Muscle layer of colon (tissue), 2 donors: ENCODE measurements at regions not wholly inside any gene's neighbourhood (a gene's known extent, or its start where the extent isn't known, plus 50 kb on each side); places are given as distances from the start of the nearest gene placed in this dataset.

Experiments used
- H3K27ac ChIP-seq: one replicate; pipeline ENCODE4 v1.7.0; 2013; ENCODE audit warnings: low read depth, mild to moderate bottlenecking, low read length, moderate library complexity
- H3K27me3 ChIP-seq, 2 donors: one replicate each; pipeline ENCODE4 v1.7.0; 2013; ENCODE audit warnings: low read length in 2 of 2, mild to moderate bottlenecking in 2 of 2; ENCODE audit not compliant: insufficient read depth in 2 of 2, control insufficient read depth in 1 of 2
- H3K36me3 ChIP-seq: one replicate; pipeline ENCODE4 v1.7.0; 2013; ENCODE audit warnings: mild to moderate bottlenecking, low read length; ENCODE audit not compliant: insufficient read depth
- H3K4me1 ChIP-seq: one replicate; pipeline ENCODE4 v1.7.0; 2013; ENCODE audit warnings: mild to moderate bottlenecking, low read length; ENCODE audit not compliant: insufficient read depth
- H3K4me3 ChIP-seq, 2 donors: one replicate each; pipeline ENCODE4 v1.7.0; 2013; ENCODE audit warnings: low read length in 2 of 2, low read depth in 1 of 2, mild to moderate bottlenecking in 1 of 2, moderate library complexity in 1 of 2
- H3K9ac ChIP-seq: one replicate; pipeline ENCODE4 v1.7.0; 2013; ENCODE audit warnings: low read length
- H3K9me3 ChIP-seq: one replicate; pipeline ENCODE4 v1.7.0; 2013; ENCODE audit warnings: mild to moderate bottlenecking, low read length
- donor health status: abdominal sarcoma.
- donor health status: Adenocarcinoma of cecum.

GRCh38 chr10:75314570-75314969 lies 78.8 kb upstream of the COMTD1 start:
- Histone ChIP-seq H3K9me3 (peaks cover 3% of the 10 kb centered on the region), H3K4me1 (no peaks in the 10 kb centered on the region)

DNA sequence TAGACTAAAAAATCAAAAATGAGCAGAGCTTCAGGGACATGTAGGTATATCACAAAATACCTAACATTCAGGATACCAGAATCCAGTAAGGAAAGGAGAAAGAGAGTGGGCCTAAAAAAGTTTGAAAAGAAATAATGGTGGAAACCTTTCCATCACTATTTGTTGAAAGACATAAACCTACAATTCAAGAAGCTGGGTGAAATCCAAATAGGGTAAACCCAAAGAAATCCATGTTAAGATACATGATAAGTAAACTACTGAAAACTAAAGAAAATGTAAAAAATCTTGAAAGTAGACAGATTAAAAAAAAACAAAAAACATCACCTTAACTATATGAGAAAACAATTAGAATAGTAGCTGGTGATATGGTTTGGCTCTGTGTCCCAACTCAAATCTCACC lies 76.7 kb upstream of the COMTD1 start:
- no peak overlapping the region for H3K27ac ChIP-seq
- no peak overlapping the region for H3K4me3 ChIP-seq
- H3K27me3 ChIP-seq, result no peaks in the 10 kb centered on the region
- H3K9ac ChIP-seq, result no peak overlapping the region
- no peaks in the 10 kb centered on the region for H3K4me1 ChIP-seq
- H3K36me3 ChIP-seq, result no peaks in the 10 kb centered on the region
- H3K9me3 ChIP-seq, result peaks cover 3% of the 10 kb centered on the region

More at GRCh38 chr10:75314570-75314969, 78.8 kb upstream of the COMTD1 start:
- H3K27me3 ChIP-seq, result no peaks in the 10 kb centered on the region
- no peak overlapping the region for H3K27ac ChIP-seq
- H3K4me3 ChIP-seq, result no peak overlapping the region
- no peaks in the 10 kb centered on the region for H3K36me3 ChIP-seq
- no peak overlapping the region for H3K9ac ChIP-seq

DNA sequence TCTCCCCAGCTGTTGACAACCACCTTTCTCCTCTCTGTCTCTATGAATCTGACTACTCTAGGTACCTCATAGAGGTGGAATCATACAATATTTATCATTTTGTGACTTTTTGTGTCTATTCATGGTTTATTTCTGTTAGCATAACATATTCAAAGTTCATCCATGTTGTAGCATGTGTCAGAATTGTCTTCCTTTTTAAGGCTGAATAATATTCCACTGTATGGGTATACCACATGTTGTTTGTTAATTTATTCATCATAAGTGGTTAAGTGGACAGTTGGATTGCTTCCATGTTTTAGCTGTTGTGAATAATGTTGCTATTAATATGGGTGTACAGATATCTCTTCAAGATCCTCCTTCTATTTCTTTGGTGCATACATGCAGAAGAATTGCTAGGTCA lies 69.9 kb upstream of the COMTD1 start:
- no peak overlapping the region for H3K4me3 ChIP-seq
- H3K9me3 ChIP-seq, result no peaks in the 10 kb centered on the region
- H3K4me1 ChIP-seq, result no peaks in the 10 kb centered on the region
- H3K27ac ChIP-seq, result no peak overlapping the region
- no peaks in the 10 kb centered on the region for H3K36me3 ChIP-seq
- no peak overlapping the region for H3K9ac ChIP-seq
- no peaks in the 10 kb centered on the region for H3K27me3 ChIP-seq

- Histone ChIP-seq H3K36me3 (no peaks in the 10 kb centered on the region), H3K4me1 (no peaks in the 10 kb centered on the region), H3K9ac (no peak overlapping the region), H3K9me3 (no peaks in the 10 kb centered on the region), H3K27ac (no peak overlapping the region), H3K27me3 (no peaks in the 10 kb centered on the region), H3K4me3 (no peak overlapping the region)
Measured at GRCh38 chr10:75304741-75305390, 69.1 kb upstream of the COMTD1 start.

DNA sequence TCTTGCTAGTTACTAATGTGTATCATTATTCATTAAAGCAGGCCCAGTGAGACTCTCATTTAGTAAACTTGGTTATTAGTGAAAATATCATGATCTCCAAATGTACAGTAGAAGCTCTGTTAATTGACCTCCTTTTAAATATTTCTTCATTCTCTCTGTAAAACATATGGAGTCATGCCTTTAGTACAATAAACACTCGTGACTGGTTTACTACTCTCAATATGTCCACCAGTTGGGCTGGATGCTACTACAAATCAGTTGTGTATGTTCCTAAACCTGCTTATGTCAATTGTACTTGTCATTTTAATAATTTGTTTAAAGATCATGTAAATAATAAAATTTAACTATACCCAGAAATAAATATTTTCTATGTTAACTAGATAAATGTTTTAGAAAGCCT lies 68.6 kb upstream of the COMTD1 start:
- H3K9me3 ChIP-seq, result no peaks in the 10 kb centered on the region
- H3K4me3 ChIP-seq, result no peak overlapping the region
- no peak overlapping the region for H3K27ac ChIP-seq
- no peaks in the 10 kb centered on the region for H3K27me3 ChIP-seq
- H3K9ac ChIP-seq, result no peak overlapping the region
- H3K36me3 ChIP-seq, result no peaks in the 10 kb centered on the region
- no peaks in the 10 kb centered on the region for H3K4me1 ChIP-seq

DNA sequence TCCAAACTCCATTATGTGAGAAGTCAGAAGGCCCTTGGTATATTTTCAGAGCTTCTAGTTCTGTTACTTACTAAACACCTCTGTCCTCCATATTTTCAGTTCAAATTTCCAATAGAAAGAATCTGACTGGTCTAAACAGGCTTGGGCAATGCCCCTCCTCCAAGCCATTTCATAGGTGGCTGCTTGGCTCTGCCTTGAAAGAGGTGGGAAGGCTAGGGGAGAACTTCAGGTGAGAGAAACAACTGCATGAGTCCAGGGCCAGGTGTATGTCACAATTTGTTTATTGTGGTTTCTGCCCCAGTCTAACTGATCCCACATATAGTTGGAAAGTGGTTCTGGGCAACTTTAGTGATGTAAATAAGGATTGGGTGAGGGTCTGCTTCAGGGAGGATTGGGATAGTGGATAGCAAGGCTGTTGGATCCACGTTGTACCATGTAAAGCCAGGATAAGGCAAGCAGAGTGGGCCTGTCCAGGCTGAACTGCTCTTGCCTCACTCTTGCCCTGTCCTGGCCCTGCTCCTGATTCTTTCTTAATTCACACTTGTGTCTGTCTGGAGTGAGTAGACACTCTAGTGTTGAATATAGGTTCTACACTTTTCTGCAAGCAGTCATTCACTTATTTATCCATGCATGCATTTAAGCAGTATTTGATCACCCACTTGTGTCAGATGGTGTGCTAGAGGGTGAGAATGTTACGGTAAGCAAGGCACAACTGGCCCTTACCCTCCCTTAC lies 67.5 kb upstream of the COMTD1 start:
- H3K4me3 ChIP-seq, result no peak overlapping the region
- no peak overlapping the region for H3K27ac ChIP-seq
- no peaks in the 10 kb centered on the region for H3K9me3 ChIP-seq
- no peaks in the 10 kb centered on the region for H3K36me3 ChIP-seq
- no peaks in the 10 kb centered on the region for H3K4me1 ChIP-seq
- H3K9ac ChIP-seq, result no peak overlapping the region
- no peaks in the 10 kb centered on the region for H3K27me3 ChIP-seq

DNA sequence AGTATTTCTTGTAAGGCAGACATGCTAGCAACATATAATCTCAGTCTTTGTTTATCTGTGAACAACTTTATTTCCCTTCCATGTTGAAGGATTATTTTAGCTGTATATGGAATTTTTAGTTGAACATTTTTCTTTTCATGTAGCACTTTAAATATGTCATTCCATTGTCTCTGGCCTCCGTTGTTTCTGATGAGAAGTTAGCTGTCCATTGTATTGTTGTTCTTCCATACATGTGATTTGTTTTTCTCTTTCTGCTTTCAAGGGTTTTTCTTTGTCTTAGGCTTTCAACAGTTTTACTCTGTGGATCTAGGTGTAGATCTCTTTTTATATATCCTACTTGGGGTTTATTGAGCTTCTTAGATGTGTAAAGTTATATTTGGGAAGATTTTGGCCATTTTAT lies 66.3 kb upstream of the COMTD1 start:
- Histone ChIP-seq H3K4me1 (peaks cover 5% of the 10 kb centered on the region), H3K9me3 (no peaks in the 10 kb centered on the region)

GRCh38 chr10:75297021-75297599 lies 61.4 kb upstream of the COMTD1 start:
- peaks cover 28% of the 10 kb centered on the region for H3K4me1 ChIP-seq
- no peaks in the 10 kb centered on the region for H3K27me3 ChIP-seq
- no peak overlapping the region for H3K4me3 ChIP-seq
- H3K27ac ChIP-seq, result no peak overlapping the region
- H3K36me3 ChIP-seq, result no peaks in the 10 kb centered on the region
- no peaks in the 10 kb centered on the region for H3K9me3 ChIP-seq
- H3K9ac ChIP-seq, result no peak overlapping the region

More for the DNA sequence above, 66.3 kb upstream of the COMTD1 start:
- H3K36me3 ChIP-seq, result no peaks in the 10 kb centered on the region
- H3K9ac ChIP-seq, result no peak overlapping the region
- no peak overlapping the region for H3K27ac ChIP-seq
- no peak overlapping the region for H3K4me3 ChIP-seq
- no peaks in the 10 kb centered on the region for H3K27me3 ChIP-seq

- H3K4me3 ChIP-seq, result peak overlapping the region in 1 of 2 donors; percentile 63
- H3K9ac ChIP-seq, result peak overlapping the region; percentile 9
- H3K27ac ChIP-seq, result peak overlapping the region; percentile 93
- no peaks in the 10 kb centered on the region for H3K9me3 ChIP-seq
- H3K36me3 ChIP-seq, result no peaks in the 10 kb centered on the region
- peaks cover 28% of the 10 kb centered on the region for H3K4me1 ChIP-seq
- no peaks in the 10 kb centered on the region for H3K27me3 ChIP-seq
Measured at GRCh38 chr10:75295868-75296441, 60.2 kb upstream of the COMTD1 start.

- Histone ChIP-seq H3K4me3 (peak overlapping the region; percentile 47 to 63), H3K27ac (peak overlapping the region; percentile 93), H3K9me3 (peaks cover 6% of the 10 kb centered on the region), H3K36me3 (no peaks in the 10 kb centered on the region), H3K27me3 (no peaks in the 10 kb centered on the region), H3K9ac (peak overlapping the region; percentile 9), H3K4me1 (peaks cover 28% of the 10 kb centered on the region)
Measured at GRCh38 chr10:75294866-75295701, 59.3 kb upstream of the COMTD1 start.

DNA sequence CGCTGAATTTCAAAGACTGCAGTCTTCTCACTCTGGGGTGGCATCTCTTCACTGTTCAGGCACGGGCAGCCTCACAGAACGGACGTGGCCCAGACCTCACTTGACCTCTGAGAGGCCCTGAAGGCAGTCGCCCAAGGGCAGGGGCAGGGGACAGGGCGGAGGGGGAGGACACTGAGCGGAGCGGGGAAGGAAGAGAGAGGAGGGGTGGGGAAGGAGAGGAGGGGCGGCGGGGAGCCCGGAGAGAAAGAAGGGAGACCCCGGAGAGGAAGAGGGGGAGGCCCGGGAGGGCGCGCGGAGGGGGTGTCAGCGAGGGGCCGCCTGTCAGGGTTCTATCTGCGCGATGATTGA lies 58.7 kb upstream of the COMTD1 start:
- no peaks in the 10 kb centered on the region for H3K27me3 ChIP-seq
- peaks cover 8% of the 10 kb centered on the region for H3K9me3 ChIP-seq
- H3K36me3 ChIP-seq, result no peaks in the 10 kb centered on the region
- peak overlapping the region; percentile 47 to 63 for H3K4me3 ChIP-seq
- peaks cover 28% of the 10 kb centered on the region for H3K4me1 ChIP-seq
- H3K27ac ChIP-seq, result peak overlapping the region; percentile 93
- H3K9ac ChIP-seq, result no peak overlapping the region
